Calu3 (cell line): ENCODE measurements at regions not wholly inside any gene's neighbourhood (a gene's known extent, or its start where the extent isn't known, plus 50 kb on each side); places are given as distances from the start of the nearest gene placed in this dataset.

ENCODE experiments used
- BruUV-seq: library from RNA; stranded (reverse); fragments of 400-500 nt; replicated peaks from 2 replicates; lab custom pipeline; 2021; lab: Mats Ljungman, UMichigan
- CTCF ChIA-PET: fragments of 300-600 bp; sonication (Branson Sonifier 250); formaldehyde crosslinking; loops from one replicate; lab custom pipeline; 2022; ENCODE audit warnings: antibody characterized with exemption; lab: Charles Lee
- DNase-seq: peaks from one replicate; pipeline ENCODE4 v3.0.0; 2022
- H3K27ac Mint-ChIP-seq: one replicate; pipeline ENCODE4 v1.8.0; 2022; ENCODE audit warnings: mixed read lengths; ENCODE audit not compliant: unreplicated experiment
- H3K27me3 Mint-ChIP-seq: one replicate; pipeline ENCODE4 v1.8.0; 2022; ENCODE audit warnings: mixed read lengths; ENCODE audit not compliant: unreplicated experiment
- H3K36me3 Mint-ChIP-seq: one replicate; pipeline ENCODE4 v1.8.0; 2022; ENCODE audit warnings: mild to moderate bottlenecking, moderate library complexity, mixed read lengths; ENCODE audit not compliant: insufficient read depth, unreplicated experiment
- H3K4me1 Mint-ChIP-seq: one replicate; pipeline ENCODE4 v1.8.0; 2022; ENCODE audit warnings: mild to moderate bottlenecking, low read depth, mixed read lengths; ENCODE audit not compliant: unreplicated experiment
- H3K4me3 Mint-ChIP-seq: one replicate; pipeline ENCODE4 v1.8.0; 2022; ENCODE audit warnings: mild to moderate bottlenecking, low read depth, moderate library complexity, mixed read lengths; ENCODE audit not compliant: unreplicated experiment
- H3K9me3 Mint-ChIP-seq: one replicate; pipeline ENCODE4 v1.8.0; 2022; ENCODE audit warnings: low read depth, mixed read lengths; ENCODE audit not compliant: unreplicated experiment
- intact Hi-C: fragments of 100-400 bp; cut with micrococcal nuclease; formaldehyde crosslinking; loops from one replicate; pipeline ENCODE4 v1.10.0; 2022; ENCODE audit not compliant: unreplicated experiment
- TF ChIP-seq, protein P1 (sequence below): fragments of 200-600 bp; IDR thresholded peaks from one replicate; pipeline ENCODE4 v1.8.0; 2022; ENCODE audit warnings: antibody characterized with exemption; ENCODE audit not compliant: unreplicated experiment

DNA sequence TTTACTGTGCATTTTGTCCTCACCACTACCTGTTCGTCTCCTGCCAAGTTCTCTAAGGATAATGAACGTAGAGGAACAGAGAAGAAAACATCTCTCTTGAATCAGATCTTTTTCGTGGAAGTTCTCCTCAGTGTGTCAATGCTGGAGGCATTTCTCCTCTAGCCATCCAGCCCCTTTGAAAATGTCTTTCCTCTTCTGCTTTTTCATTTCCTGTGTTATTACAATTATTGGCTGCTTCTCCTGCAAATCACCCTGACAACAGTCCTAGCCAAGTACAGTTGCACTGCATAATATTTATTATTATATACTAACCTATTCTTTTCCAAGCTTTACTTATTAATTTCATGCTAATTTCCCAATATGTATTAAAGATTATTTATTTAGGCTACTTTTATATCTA is 61.8 kb upstream of the TRPM3 start:
- TF ChIP-seq, protein P1, sequence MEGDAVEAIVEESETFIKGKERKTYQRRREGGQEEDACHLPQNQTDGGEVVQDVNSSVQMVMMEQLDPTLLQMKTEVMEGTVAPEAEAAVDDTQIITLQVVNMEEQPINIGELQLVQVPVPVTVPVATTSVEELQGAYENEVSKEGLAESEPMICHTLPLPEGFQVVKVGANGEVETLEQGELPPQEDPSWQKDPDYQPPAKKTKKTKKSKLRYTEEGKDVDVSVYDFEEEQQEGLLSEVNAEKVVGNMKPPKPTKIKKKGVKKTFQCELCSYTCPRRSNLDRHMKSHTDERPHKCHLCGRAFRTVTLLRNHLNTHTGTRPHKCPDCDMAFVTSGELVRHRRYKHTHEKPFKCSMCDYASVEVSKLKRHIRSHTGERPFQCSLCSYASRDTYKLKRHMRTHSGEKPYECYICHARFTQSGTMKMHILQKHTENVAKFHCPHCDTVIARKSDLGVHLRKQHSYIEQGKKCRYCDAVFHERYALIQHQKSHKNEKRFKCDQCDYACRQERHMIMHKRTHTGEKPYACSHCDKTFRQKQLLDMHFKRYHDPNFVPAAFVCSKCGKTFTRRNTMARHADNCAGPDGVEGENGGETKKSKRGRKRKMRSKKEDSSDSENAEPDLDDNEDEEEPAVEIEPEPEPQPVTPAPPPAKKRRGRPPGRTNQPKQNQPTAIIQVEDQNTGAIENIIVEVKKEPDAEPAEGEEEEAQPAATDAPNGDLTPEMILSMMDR = no peak
- intact Hi-C loops = no loop called here
- H3K36me3 Mint-ChIP-seq = no peaks in the 10 kb centered on the region
- H3K4me3 Mint-ChIP-seq = no peak overlapping the region
- CTCF ChIA-PET = no interaction called here
- peaks cover 16% of the 10 kb centered on the region for H3K27me3 Mint-ChIP-seq
- no peaks in the 10 kb centered on the region for H3K4me1 Mint-ChIP-seq
- no peak overlapping the region for H3K27ac Mint-ChIP-seq
- DNase-seq = no peak
- BruUV-seq = no TSS peak
- H3K9me3 Mint-ChIP-seq = no peaks in the 10 kb centered on the region

DNA sequence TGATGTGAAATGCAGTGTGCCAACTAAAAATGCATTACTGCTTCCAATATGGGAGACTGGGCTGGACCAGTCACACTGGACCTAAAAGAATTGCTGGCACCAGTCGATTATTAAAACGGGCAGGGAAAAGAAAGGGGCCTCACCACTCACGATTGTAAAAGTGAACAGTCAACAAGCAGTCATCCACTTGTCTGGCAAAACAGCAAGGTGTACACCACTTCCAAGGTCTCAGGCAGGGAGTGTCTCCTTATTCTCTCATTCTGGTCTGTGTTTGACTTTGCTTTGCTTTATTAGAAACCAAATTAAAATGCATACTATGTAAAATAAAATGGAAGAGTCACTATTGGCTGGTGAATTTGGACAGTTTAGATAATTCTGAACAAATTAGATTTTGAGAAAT is 57.8 kb upstream of the TRPM3 start:
- no TSS peak for BruUV-seq
- CTCF ChIA-PET = no interaction called here
- no peaks in the 10 kb centered on the region for H3K4me1 Mint-ChIP-seq
- H3K27ac Mint-ChIP-seq = no peak overlapping the region
- H3K27me3 Mint-ChIP-seq = peaks cover 4% of the 10 kb centered on the region
- H3K36me3 Mint-ChIP-seq = no peaks in the 10 kb centered on the region
- DNase-seq = no peak
- H3K4me3 Mint-ChIP-seq = no peak overlapping the region
- intact Hi-C loops = no loop called here
- TF ChIP-seq, protein P1 = no peak
- no peaks in the 10 kb centered on the region for H3K9me3 Mint-ChIP-seq

DNA sequence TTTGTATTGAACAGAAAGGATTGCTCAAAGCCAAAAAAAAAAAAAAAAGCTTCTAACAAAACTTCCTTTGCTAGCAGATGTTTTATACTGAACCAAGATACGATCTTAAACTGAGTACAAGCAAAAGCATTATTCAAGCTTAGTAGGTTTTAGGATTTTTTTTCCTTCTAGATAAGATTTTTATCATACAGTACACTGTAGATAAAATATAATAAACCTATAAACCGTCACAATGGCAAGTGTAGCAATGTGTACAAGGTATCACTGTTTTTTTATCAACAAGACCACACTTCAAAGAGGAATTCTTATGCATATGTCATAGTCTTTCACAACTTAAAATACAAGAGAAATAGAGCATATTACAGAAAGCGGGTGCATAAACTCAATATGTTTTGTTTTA is 56.5 kb upstream of the TRPM3 start:
- BruUV-seq = no TSS peak
- no peaks in the 10 kb centered on the region for H3K4me1 Mint-ChIP-seq
- CTCF ChIA-PET = no interaction called here
- no peaks in the 10 kb centered on the region for H3K27me3 Mint-ChIP-seq
- H3K4me3 Mint-ChIP-seq = no peak overlapping the region
- intact Hi-C loops = no loop called here
- TF ChIP-seq, protein P1 = no peak
- DNase-seq = no peak
- H3K36me3 Mint-ChIP-seq = no peaks in the 10 kb centered on the region
- H3K9me3 Mint-ChIP-seq = no peaks in the 10 kb centered on the region
- no peak overlapping the region for H3K27ac Mint-ChIP-seq

DNA sequence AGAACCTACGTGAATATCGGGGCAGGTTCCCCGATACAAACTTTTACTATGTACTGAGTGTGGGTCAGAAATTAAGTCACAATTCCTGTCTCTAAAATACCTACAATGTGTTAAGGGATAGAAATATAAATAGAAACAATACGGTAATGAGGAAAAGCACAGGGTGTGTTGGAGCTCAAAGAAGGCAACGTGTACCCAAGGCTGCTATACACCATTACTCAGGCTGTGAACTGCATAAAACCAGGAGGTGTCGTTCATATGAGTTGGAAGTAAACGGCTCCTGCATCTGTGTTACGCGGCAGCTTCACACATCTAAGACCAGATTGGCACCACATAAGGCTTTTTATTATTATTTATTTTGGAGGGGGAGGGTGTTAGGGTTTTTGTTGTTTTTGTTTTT is 50.1 kb upstream of the TRPM3 start:
- Mint-ChIP-seq H3K4me1 (no peaks in the 10 kb centered on the region), H3K36me3 (no peaks in the 10 kb centered on the region), H3K4me3 (no peak overlapping the region), H3K9me3 (peaks cover 3% of the 10 kb centered on the region), H3K27me3 (no peaks in the 10 kb centered on the region), H3K27ac (no peak overlapping the region)
- intact Hi-C loops = no loop called here
- no peak for DNase-seq
- TF ChIP-seq, protein P1 = no peak
- CTCF ChIA-PET = no interaction called here
- BruUV-seq = no TSS peak
